PC-3 (cell line): ENCODE measurements at regions not wholly inside any gene's neighbourhood (a gene's known extent, or its start where the extent isn't known, plus 50 kb on each side); places are given as distances from the start of the nearest gene placed in this dataset.

ENCODE experiments used
- ATAC-seq: fragments of 200-7000 bp; cut with Tn5 transposase; 2 replicates; pipeline ENCODE4 v1.9.1; 2020; ENCODE audit warnings: mild to moderate bottlenecking, moderate library complexity
- BruUV-seq: library from RNA; stranded (reverse); fragments of 400-500 nt; replicated peaks from 2 replicates; lab custom pipeline; 2021; lab: Mats Ljungman, UMichigan
- CTCF ChIA-PET: fragments of 300-600 bp; sonication (Branson Sonifier 250); formaldehyde crosslinking; loops from one replicate; lab custom pipeline; 2022; ENCODE audit warnings: antibody characterized with exemption; lab: Charles Lee
- POLR2A ChIA-PET: fragments of 300-600 bp; sonication (Branson Sonifier 250); formaldehyde crosslinking; loops from one replicate; lab custom pipeline; 2022; ENCODE audit warnings: antibody characterized with exemption; ENCODE audit not compliant: unreplicated experiment; lab: Charles Lee
- DNase-seq: peaks from one replicate; pipeline ENCODE4 v3.0.0-alpha.2; 2015
- H2AFZ ChIP-seq: fragments of 300-600 bp; sonication (generic); 2 replicates; pipeline ENCODE4 v1.6.0; 2016; ENCODE audit warnings: antibody characterized with exemption, low read length
- H3F3A ChIP-seq: fragments of 300-600 bp; sonication (generic); one replicate; pipeline ENCODE4 v1.6.0; 2017; ENCODE audit warnings: antibody characterized with exemption, low read length, control low read depth, mild to moderate bottlenecking; ENCODE audit not compliant: unreplicated experiment
- H3K27ac ChIP-seq: fragments of 300-600 bp; sonication (generic); 2 replicates; pipeline ENCODE4 v1.5.1; 2016; ENCODE audit warnings: mild to moderate bottlenecking, low read length
- H3K27me3 ChIP-seq: fragments of 300-600 bp; sonication (generic); 2 replicates; pipeline ENCODE4 v1.6.1; 2016; ENCODE audit warnings: low read length, mixed read lengths
- H3K36me3 ChIP-seq: fragments of 300-600 bp; sonication (generic); 2 replicates; pipeline ENCODE4 v1.6.1; 2016; ENCODE audit warnings: low read depth, mixed run types, low read length, mixed read lengths
- H3K4me1 ChIP-seq: fragments of 300-600 bp; sonication (generic); 2 replicates; pipeline ENCODE4 v1.5.1; 2016; ENCODE audit warnings: low read length; ENCODE audit not compliant: insufficient read depth
- H3K4me2 ChIP-seq: fragments of 300-600 bp; sonication (generic); 2 replicates; pipeline ENCODE4 v1.6.0; 2016; ENCODE audit warnings: low read length
- H3K4me3 ChIP-seq: fragments of 300-600 bp; sonication (generic); 2 replicates; pipeline ENCODE4 v1.5.1; 2016; ENCODE audit warnings: mild to moderate bottlenecking, low read length, mixed read lengths
- H3K79me2 ChIP-seq: fragments of 300-600 bp; sonication (generic); 2 replicates; pipeline ENCODE4 v1.6.1; 2017; ENCODE audit warnings: low read length, mixed read lengths
- H3K9ac ChIP-seq: fragments of 300-600 bp; sonication (generic); 2 replicates; pipeline ENCODE4 v1.6.0; 2016; ENCODE audit warnings: mild to moderate bottlenecking, low read length
- H3K9me2 ChIP-seq: fragments of 300-600 bp; sonication (generic); replicated peaks from 2 replicates; pipeline ENCODE4 v1.6.1; 2016; ENCODE audit warnings: mixed run types, low read length, mixed read lengths
- H3K9me3 ChIP-seq: fragments of 300-600 bp; sonication (generic); 2 replicates; pipeline ENCODE4 v1.6.1; 2016; ENCODE audit warnings: low read length, mixed read lengths
- H4K20me1 ChIP-seq: fragments of 300-600 bp; sonication (generic); 2 replicates; pipeline ENCODE4 v1.6.1; 2016; ENCODE audit warnings: low read length, mixed read lengths
- CTCF ChIP-seq: fragments of 300-600 bp; sonication (generic); conservative IDR thresholded peaks from 2 replicates; pipeline ENCODE4 v1.5.1; 2017; ENCODE audit warnings: antibody characterized with exemption, low read depth, mild to moderate bottlenecking, low read length
- EZH2 ChIP-seq: fragments of 300-600 bp; sonication (generic); IDR thresholded peaks from one replicate; pipeline ENCODE4 v1.6.1; 2017; ENCODE audit warnings: antibody characterized with exemption, mild to moderate bottlenecking, low read length; ENCODE audit not compliant: unreplicated experiment
- EZH2phosphoT487 ChIP-seq: fragments of 300-600 bp; sonication (generic); IDR thresholded peaks from 2 replicates; pipeline ENCODE4 v1.6.1; 2018; ENCODE audit warnings: mild to moderate bottlenecking, antibody characterized with exemption, low read length, borderline replicate concordance
- intact Hi-C: fragments of 100-400 bp; cut with micrococcal nuclease; formaldehyde crosslinking; loops from 2 replicates; pipeline ENCODE4 v1.9.0; 2023

DNA sequence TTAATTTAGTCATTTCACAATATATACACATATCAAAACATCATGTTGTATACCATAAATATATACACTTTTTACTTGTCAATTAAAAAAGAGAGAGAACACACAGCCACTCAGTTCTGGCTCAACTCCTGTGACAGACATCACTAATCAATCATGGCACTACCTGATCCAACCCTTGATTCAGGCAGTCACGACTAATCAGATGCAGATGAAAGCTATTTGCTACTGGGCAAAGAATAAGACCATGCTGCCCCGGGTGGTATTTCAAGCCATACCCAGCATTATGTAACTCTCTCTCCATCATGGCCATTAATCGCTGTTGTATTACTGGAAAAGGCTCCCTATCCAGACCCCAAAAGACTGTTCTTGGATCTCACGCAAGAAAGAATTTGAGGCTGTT lies 345.7 kb downstream of the HAPSTR1 start:
- ChIA-PET CTCF (no interaction called here), POLR2A (no interaction called here)
- DNase-seq: peak; percentile 2
- intact Hi-C loops: no loop called here
- H3K4me2 ChIP-seq: no peak overlapping the region
- no peak overlapping the region for H3K27ac ChIP-seq
- H3K27me3 ChIP-seq: no peaks in the 10 kb centered on the region
- ATAC-seq: no peak
- no peak for TF ChIP-seq EZH2phosphoT487
- no peak for TF ChIP-seq EZH2
- no peak for TF ChIP-seq CTCF
- no peak overlapping the region for H3K4me3 ChIP-seq
- no peaks in the 10 kb centered on the region for H3K9me3 ChIP-seq
- no peaks in the 10 kb centered on the region for H3K36me3 ChIP-seq
- no peak overlapping the region for H3K9ac ChIP-seq
- H3K79me2 ChIP-seq: no peaks in the 10 kb centered on the region
- H4K20me1 ChIP-seq: no peaks in the 10 kb centered on the region
- no TSS peak for BruUV-seq
- no peaks in the 10 kb centered on the region for H3K9me2 ChIP-seq
- H3K4me1 ChIP-seq: no peaks in the 10 kb centered on the region
- no peaks in the 10 kb centered on the region for H3F3A ChIP-seq
- H2AFZ ChIP-seq: no peak overlapping the region

GRCh38 chr16:9438991-9439390 lies 347.5 kb downstream of the HAPSTR1 start:
- no peak for DNase-seq
- Histone ChIP-seq H4K20me1 (no peaks in the 10 kb centered on the region), H3K4me2 (no peak overlapping the region), H3K27me3 (no peaks in the 10 kb centered on the region), H3K9me3 (no peaks in the 10 kb centered on the region), H3K9ac (no peak overlapping the region), H3K4me1 (no peaks in the 10 kb centered on the region), H3K27ac (no peak overlapping the region), H3K4me3 (no peak overlapping the region), H3K36me3 (no peaks in the 10 kb centered on the region), H3F3A (no peaks in the 10 kb centered on the region), H2AFZ (no peak overlapping the region), H3K9me2 (no peaks in the 10 kb centered on the region), H3K79me2 (no peaks in the 10 kb centered on the region)
- intact Hi-C loops: no loop called here
- BruUV-seq: no TSS peak
- ChIA-PET CTCF (no interaction called here), POLR2A (no interaction called here)
- no peak for TF ChIP-seq EZH2
- no peak for TF ChIP-seq EZH2phosphoT487
- TF ChIP-seq CTCF: no peak
- ATAC-seq: no peak

DNA sequence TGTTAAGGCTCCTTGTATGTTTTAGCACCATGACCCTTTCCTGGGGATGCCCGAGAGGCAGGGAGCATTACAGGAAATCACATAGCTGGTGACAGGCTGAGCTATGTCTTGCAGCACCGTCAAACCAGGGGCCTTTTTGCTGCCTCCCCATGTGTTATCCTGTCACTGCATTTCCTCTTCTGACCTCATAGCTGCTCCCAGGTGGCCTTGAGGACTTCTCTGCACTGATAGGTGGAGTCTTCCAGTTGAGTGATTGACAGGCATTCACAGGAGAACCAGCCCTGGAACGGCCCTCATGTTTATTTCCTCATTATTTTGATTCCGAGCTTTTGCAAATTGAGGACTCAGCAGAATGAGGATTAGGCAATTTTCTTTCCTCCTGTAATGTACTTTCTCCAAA lies 349.6 kb downstream of the HAPSTR1 start:
- H3K4me3 ChIP-seq: no peak overlapping the region
- H4K20me1 ChIP-seq: no peaks in the 10 kb centered on the region
- no peak for ATAC-seq
- TF ChIP-seq EZH2phosphoT487: no peak
- no peak for TF ChIP-seq EZH2
- TF ChIP-seq CTCF: no peak
- H3K4me2 ChIP-seq: no peak overlapping the region
- no peaks in the 10 kb centered on the region for H3K79me2 ChIP-seq
- no peaks in the 10 kb centered on the region for H3K9me3 ChIP-seq
- H3F3A ChIP-seq: no peaks in the 10 kb centered on the region
- intact Hi-C loops: no loop called here
- no peaks in the 10 kb centered on the region for H3K36me3 ChIP-seq
- no peak overlapping the region for H2AFZ ChIP-seq
- H3K9me2 ChIP-seq: no peaks in the 10 kb centered on the region
- H3K27me3 ChIP-seq: no peaks in the 10 kb centered on the region
- DNase-seq: no peak
- ChIA-PET CTCF (no interaction called here), POLR2A (no interaction called here)
- no peaks in the 10 kb centered on the region for H3K4me1 ChIP-seq
- H3K27ac ChIP-seq: no peak overlapping the region
- H3K9ac ChIP-seq: no peak overlapping the region
- no TSS peak for BruUV-seq
